Smooth muscle cell (in vitro differentiated cells): ENCODE measurements at regions not wholly inside any gene's neighbourhood (a gene's known extent, or its start where the extent isn't known, plus 50 kb on each side); places are given as distances from the start of the nearest gene placed in this dataset.
"Not testable (repeated sequence)": the region's sequence is repeated elsewhere in the genome, so short reads cannot be mapped to it uniquely, and the experiment has no call there.

Experiments
- DNase-seq: peaks from one replicate; lab custom pipeline; 2025; ENCODE audit not compliant: unreplicated experiment; lab: John Stamatoyannopoulos, UW
- H2AFZ ChIP-seq: fragments of 200-600 bp; sonication (generic); 2 replicates; pipeline ENCODE4 v1.6.0; 2016; ENCODE audit warnings: antibody characterized with exemption, low read depth, mild to moderate bottlenecking
- H3F3A ChIP-seq: fragments of 200-600 bp; sonication (generic); 2 replicates; pipeline ENCODE4 v1.6.0; 2017; ENCODE audit warnings: antibody characterized with exemption, low read depth
- H3K27ac ChIP-seq: fragments of 200-600 bp; sonication (generic); 2 replicates; pipeline ENCODE4 v1.5.1; 2016; ENCODE audit warnings: low read depth, mild to moderate bottlenecking
- H3K27me3 ChIP-seq: fragments of 200-600 bp; sonication (generic); 2 replicates; pipeline ENCODE4 v1.6.1; 2016; ENCODE audit warnings: low read depth, mild to moderate bottlenecking
- H3K36me3 ChIP-seq: fragments of 200-600 bp; sonication (generic); 2 replicates; pipeline ENCODE4 v1.5.1; 2016; ENCODE audit warnings: low read depth
- H3K4me1 ChIP-seq: fragments of 200-600 bp; sonication (generic); 2 replicates; pipeline ENCODE4 v1.5.1; 2016; ENCODE audit warnings: low read depth
- H3K4me2 ChIP-seq: fragments of 200-600 bp; sonication (generic); 2 replicates; pipeline ENCODE4 v1.6.0; 2016; ENCODE audit warnings: mild to moderate bottlenecking
- H3K4me3 ChIP-seq: fragments of 200-600 bp; sonication (generic); 2 replicates; pipeline ENCODE4 v1.5.1; 2016; ENCODE audit warnings: mild to moderate bottlenecking
- H3K79me2 ChIP-seq: fragments of 200-600 bp; sonication (generic); 2 replicates; pipeline ENCODE4 v1.6.0; 2016; ENCODE audit warnings: low read depth, mild to moderate bottlenecking
- H3K9ac ChIP-seq: fragments of 200-600 bp; sonication (generic); 2 replicates; pipeline ENCODE4 v1.6.0; 2016; ENCODE audit warnings: low read depth
- H3K9me3 ChIP-seq: fragments of 200-600 bp; sonication (generic); replicated peaks from 2 replicates; pipeline ENCODE4 v1.5.1; 2016; ENCODE audit warnings: low read depth
- H4K20me1 ChIP-seq: fragments of 200-600 bp; sonication (generic); 2 replicates; pipeline ENCODE4 v1.6.0; 2016; ENCODE audit warnings: low read depth
- WGBS: methylation state at CpG from one replicate; pipeline ENCODE4 v1.1.7; 2016; ENCODE audit warnings: low lambda C conversion rate; 5-methylcytosine and 5-hydroxymethylcytosine counted together
- TF ChIP-seq, protein P1 (sequence below): fragments of 200-600 bp; sonication (generic); IDR thresholded peaks from 2 replicates; pipeline ENCODE4 v1.5.1; 2017; ENCODE audit warnings: borderline replicate concordance, mild to moderate bottlenecking, antibody characterized with exemption; ENCODE audit not compliant: insufficient read depth, poor library complexity, severe bottlenecking

- Histone ChIP-seq H3F3A (no peaks in the 10 kb centered on the region), H3K36me3 (no peaks in the 10 kb centered on the region), H4K20me1 (no peaks in the 10 kb centered on the region), H3K27ac (no peak overlapping the region), H3K27me3 (no peaks in the 10 kb centered on the region), H3K4me2 (no peak overlapping the region), H3K4me3 (no peak overlapping the region), H3K9ac (no peak overlapping the region), H3K9me3 (no peaks in the 10 kb centered on the region), H2AFZ (no peak overlapping the region), H3K79me2 (no peaks in the 10 kb centered on the region), H3K4me1 (no peaks in the 10 kb centered on the region)
- no peak for DNase-seq
- WGBS = 67% methylated on average over 2 of the region's 2 CpGs
- TF ChIP-seq, protein P1, sequence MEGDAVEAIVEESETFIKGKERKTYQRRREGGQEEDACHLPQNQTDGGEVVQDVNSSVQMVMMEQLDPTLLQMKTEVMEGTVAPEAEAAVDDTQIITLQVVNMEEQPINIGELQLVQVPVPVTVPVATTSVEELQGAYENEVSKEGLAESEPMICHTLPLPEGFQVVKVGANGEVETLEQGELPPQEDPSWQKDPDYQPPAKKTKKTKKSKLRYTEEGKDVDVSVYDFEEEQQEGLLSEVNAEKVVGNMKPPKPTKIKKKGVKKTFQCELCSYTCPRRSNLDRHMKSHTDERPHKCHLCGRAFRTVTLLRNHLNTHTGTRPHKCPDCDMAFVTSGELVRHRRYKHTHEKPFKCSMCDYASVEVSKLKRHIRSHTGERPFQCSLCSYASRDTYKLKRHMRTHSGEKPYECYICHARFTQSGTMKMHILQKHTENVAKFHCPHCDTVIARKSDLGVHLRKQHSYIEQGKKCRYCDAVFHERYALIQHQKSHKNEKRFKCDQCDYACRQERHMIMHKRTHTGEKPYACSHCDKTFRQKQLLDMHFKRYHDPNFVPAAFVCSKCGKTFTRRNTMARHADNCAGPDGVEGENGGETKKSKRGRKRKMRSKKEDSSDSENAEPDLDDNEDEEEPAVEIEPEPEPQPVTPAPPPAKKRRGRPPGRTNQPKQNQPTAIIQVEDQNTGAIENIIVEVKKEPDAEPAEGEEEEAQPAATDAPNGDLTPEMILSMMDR = no peak
Observed at GRCh38 chr3:16076564-16076963, 97.9 kb upstream of the GALNT15 start.

DNA sequence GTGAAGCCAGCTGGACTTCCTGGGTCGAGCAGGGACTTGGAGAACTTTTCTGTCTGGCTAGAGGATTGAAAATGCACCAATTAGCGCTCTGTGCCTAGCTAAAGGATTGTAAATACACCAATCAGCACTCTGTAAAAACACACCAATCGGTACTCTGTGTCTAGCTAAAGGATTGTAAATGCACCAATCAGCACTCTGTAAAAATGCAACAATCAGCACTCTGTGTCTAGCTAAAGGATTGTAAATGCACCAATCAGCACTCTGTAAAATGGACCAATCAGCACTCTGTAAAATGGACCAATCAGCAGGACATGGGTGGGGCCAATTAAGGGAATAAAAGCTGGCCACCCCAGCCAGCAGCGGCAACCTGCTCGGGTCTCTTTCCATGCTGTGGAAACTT, 97.3 kb upstream of the GALNT15 start:
- WGBS = 93% methylated on average over 5 of the region's 5 CpGs
- peak overlapping the region; percentile 19 for H3K27ac ChIP-seq
- not testable (repeated sequence) for H3K4me1 ChIP-seq, DNase-seq, H3K9me3 ChIP-seq, H3K4me2 ChIP-seq, H2AFZ ChIP-seq, H3K36me3 ChIP-seq, H4K20me1 ChIP-seq, H3K9ac ChIP-seq, H3K79me2 ChIP-seq, H3K4me3 ChIP-seq, H3K27me3 ChIP-seq, H3F3A ChIP-seq

GRCh38 chr3:16077681-16078080, 96.8 kb upstream of the GALNT15 start:
- not testable (repeated sequence) for DNase-seq, H3K9ac ChIP-seq, H3K4me2 ChIP-seq, H3K27me3 ChIP-seq, H3K79me2 ChIP-seq, H3K9me3 ChIP-seq, H3F3A ChIP-seq, H4K20me1 ChIP-seq, H2AFZ ChIP-seq, H3K4me3 ChIP-seq, H3K36me3 ChIP-seq, H3K4me1 ChIP-seq
- peak overlapping the region; percentile 19 for H3K27ac ChIP-seq
- WGBS = 47% methylated on average over 8 of the region's 8 CpGs

- Histone ChIP-seq H3K27ac (no peak overlapping the region), H2AFZ (no peak overlapping the region), H3K4me3 (no peak overlapping the region), H3K79me2 (no peaks in the 10 kb centered on the region), H3K36me3 (no peaks in the 10 kb centered on the region), H3F3A (no peaks in the 10 kb centered on the region), H3K4me1 (no peaks in the 10 kb centered on the region), H3K4me2 (no peak overlapping the region), H3K9me3 (no peaks in the 10 kb centered on the region), H3K9ac (no peak overlapping the region), H3K27me3 (no peaks in the 10 kb centered on the region), H4K20me1 (no peaks in the 10 kb centered on the region)
- TF ChIP-seq, protein P1 = no peak
- 91% methylated on average over 2 of the region's 2 CpGs for WGBS
- no peak for DNase-seq
Observed at GRCh38 chr3:16079519-16079918, 95.0 kb upstream of the GALNT15 start.

GRCh38 chr3:16081661-16082060, 92.8 kb upstream of the GALNT15 start:
- no peaks in the 10 kb centered on the region for H3K27me3 ChIP-seq
- DNase-seq = no peak
- no peaks in the 10 kb centered on the region for H3K9me3 ChIP-seq
- no peaks in the 10 kb centered on the region for H3K36me3 ChIP-seq
- no peak overlapping the region for H3K9ac ChIP-seq
- H3K4me2 ChIP-seq = no peak overlapping the region
- no peaks in the 10 kb centered on the region for H3K4me1 ChIP-seq
- H2AFZ ChIP-seq = no peak overlapping the region
- H3K27ac ChIP-seq = no peak overlapping the region
- no peaks in the 10 kb centered on the region for H4K20me1 ChIP-seq
- no peak overlapping the region for H3K4me3 ChIP-seq
- TF ChIP-seq, protein P1 = no peak
- no peaks in the 10 kb centered on the region for H3K79me2 ChIP-seq
- no peaks in the 10 kb centered on the region for H3F3A ChIP-seq
- WGBS = 75% methylated on average over 3 of the region's 3 CpGs
